Hepatocyte (in vitro differentiated cells): ENCODE measurements at regions not wholly inside any gene's neighbourhood (a gene's known extent, or its start where the extent isn't known, plus 50 kb on each side); places are given as distances from the start of the nearest gene placed in this dataset.
A peak's percentile ranks its signal among the peaks of the same experiment; 100 is the strongest.

ENCODE experiments used
- DNase-seq: peaks from one replicate; pipeline ENCODE4 v3.0.0-alpha.2; 2016; ENCODE audit warnings: low spot score
- H2AFZ ChIP-seq: fragments of 200-600 bp; sonication (generic); 2 replicates; pipeline ENCODE4 v1.6.0; 2016; ENCODE audit warnings: antibody characterized with exemption, mild to moderate bottlenecking
- H3K27ac ChIP-seq: fragments of 200-600 bp; sonication (generic); 2 replicates; pipeline ENCODE4 v1.5.1; 2016; ENCODE audit warnings: mild to moderate bottlenecking
- H3K27me3 ChIP-seq: fragments of 200-600 bp; sonication (generic); 2 replicates; pipeline ENCODE4 v1.6.1; 2016
- H3K36me3 ChIP-seq: fragments of 200-600 bp; sonication (generic); replicated peaks from 2 replicates; pipeline ENCODE4 v1.5.1; 2016; ENCODE audit warnings: low read depth; ENCODE audit not compliant: insufficient read depth
- H3K4me1 ChIP-seq: fragments of 200-600 bp; sonication (generic); 2 replicates; pipeline ENCODE4 v1.5.1; 2016; ENCODE audit warnings: mild to moderate bottlenecking, moderate library complexity; ENCODE audit not compliant: insufficient read depth
- H3K4me2 ChIP-seq: fragments of 200-600 bp; sonication (generic); 2 replicates; pipeline ENCODE4 v1.6.0; 2016
- H3K4me3 ChIP-seq: fragments of 200-600 bp; sonication (generic); 2 replicates; pipeline ENCODE4 v1.5.1; 2016; ENCODE audit warnings: mild to moderate bottlenecking
- H3K79me2 ChIP-seq: fragments of 200-600 bp; sonication (generic); 2 replicates; pipeline ENCODE4 v1.6.0; 2017; ENCODE audit warnings: mild to moderate bottlenecking
- H3K9me2 ChIP-seq: fragments of 200-600 bp; sonication (generic); replicated peaks from 2 replicates; pipeline ENCODE4 v1.6.0; 2017; ENCODE audit warnings: mild to moderate bottlenecking; ENCODE audit not compliant: insufficient read depth
- H3K9me3 ChIP-seq: fragments of 200-600 bp; sonication (generic); 2 replicates; pipeline ENCODE4 v1.5.1; 2016; ENCODE audit warnings: low read depth, mild to moderate bottlenecking
- H4K20me1 ChIP-seq: fragments of 200-600 bp; sonication (generic); 2 replicates; pipeline ENCODE4 v1.6.0; 2016; ENCODE audit warnings: mild to moderate bottlenecking; ENCODE audit not compliant: insufficient read depth, poor library complexity, severe bottlenecking
- EZH2 ChIP-seq: fragments of 200-600 bp; sonication (generic); IDR thresholded peaks from 2 replicates; pipeline ENCODE4 v1.6.1; 2016; ENCODE audit warnings: antibody characterized with exemption, mild to moderate bottlenecking, borderline replicate concordance
- EZH2phosphoT487 ChIP-seq: fragments of 200-600 bp; sonication (generic); IDR thresholded peaks from one replicate; pipeline ENCODE4 v1.6.1; 2018; ENCODE audit warnings: antibody characterized with exemption, mild to moderate bottlenecking, low read depth, moderate library complexity; ENCODE audit not compliant: unreplicated experiment, severe bottlenecking
- WGBS: methylation state at CpG from one replicate; pipeline ENCODE4 v1.1.6; 2016; ENCODE audit warnings: low lambda C conversion rate; ENCODE audit errors: missing lambda C conversion rate; 5-methylcytosine and 5-hydroxymethylcytosine counted together
- TF ChIP-seq, protein P1 (sequence below): fragments of 200-600 bp; sonication (generic); IDR thresholded peaks from 2 replicates; pipeline ENCODE4 v1.5.1; 2016; ENCODE audit warnings: antibody characterized with exemption, mild to moderate bottlenecking; ENCODE audit not compliant: poor library complexity

DNA sequence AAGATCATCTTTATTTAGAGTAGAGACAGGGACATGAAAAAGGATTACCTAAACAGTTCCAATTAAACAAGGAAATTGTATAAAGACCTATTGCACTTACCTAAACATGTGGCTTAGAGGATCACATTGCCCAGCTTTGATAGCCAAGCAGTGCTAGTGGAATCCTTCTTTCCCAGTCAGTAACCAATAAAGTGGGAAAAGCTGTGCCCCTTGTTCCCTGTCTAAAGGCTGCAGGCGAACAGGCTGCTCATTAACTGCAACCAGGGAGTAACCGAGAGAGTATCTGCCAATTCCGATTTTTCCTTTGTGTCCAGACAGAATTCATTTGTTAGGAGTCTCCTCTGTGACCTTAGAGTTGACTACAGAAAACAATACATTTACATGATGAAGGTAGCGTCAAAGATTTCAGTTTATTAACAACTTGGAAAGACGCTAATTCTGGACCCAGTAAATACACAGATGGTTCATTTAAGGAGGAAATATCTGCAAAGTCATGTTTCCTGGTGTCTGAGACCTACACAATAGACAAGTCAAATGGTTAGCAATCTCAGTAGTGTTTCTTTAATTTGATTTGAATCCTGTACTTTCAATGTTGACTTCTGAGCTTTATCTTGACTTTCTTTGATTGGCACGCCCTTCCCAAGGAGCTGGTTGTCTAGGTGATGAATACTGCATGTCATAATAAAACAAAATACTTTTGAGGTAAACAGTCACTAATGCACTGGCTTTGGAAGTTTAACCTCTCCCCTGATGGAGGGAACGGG, 57.3 kb upstream of the MET start:
- no peaks in the 10 kb centered on the region for H3K9me2 ChIP-seq
- no peaks in the 10 kb centered on the region for H3K9me3 ChIP-seq
- 62% methylated on average over 7 of the region's 7 CpGs for WGBS
- no peaks in the 10 kb centered on the region for H4K20me1 ChIP-seq
- H3K27me3 ChIP-seq, result no peaks in the 10 kb centered on the region
- H2AFZ ChIP-seq, result peak overlapping the region; percentile 13
- H3K36me3 ChIP-seq, result no peaks in the 10 kb centered on the region
- DNase-seq, result no peak
- TF ChIP-seq, protein P1, sequence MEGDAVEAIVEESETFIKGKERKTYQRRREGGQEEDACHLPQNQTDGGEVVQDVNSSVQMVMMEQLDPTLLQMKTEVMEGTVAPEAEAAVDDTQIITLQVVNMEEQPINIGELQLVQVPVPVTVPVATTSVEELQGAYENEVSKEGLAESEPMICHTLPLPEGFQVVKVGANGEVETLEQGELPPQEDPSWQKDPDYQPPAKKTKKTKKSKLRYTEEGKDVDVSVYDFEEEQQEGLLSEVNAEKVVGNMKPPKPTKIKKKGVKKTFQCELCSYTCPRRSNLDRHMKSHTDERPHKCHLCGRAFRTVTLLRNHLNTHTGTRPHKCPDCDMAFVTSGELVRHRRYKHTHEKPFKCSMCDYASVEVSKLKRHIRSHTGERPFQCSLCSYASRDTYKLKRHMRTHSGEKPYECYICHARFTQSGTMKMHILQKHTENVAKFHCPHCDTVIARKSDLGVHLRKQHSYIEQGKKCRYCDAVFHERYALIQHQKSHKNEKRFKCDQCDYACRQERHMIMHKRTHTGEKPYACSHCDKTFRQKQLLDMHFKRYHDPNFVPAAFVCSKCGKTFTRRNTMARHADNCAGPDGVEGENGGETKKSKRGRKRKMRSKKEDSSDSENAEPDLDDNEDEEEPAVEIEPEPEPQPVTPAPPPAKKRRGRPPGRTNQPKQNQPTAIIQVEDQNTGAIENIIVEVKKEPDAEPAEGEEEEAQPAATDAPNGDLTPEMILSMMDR, result no peak
- TF ChIP-seq EZH2phosphoT487 (no peak), EZH2 (no peak)
- H3K4me3 ChIP-seq, result no peak overlapping the region
- H3K4me1 ChIP-seq, result peaks cover 12% of the 10 kb centered on the region
- peak overlapping the region; percentile 32 for H3K27ac ChIP-seq
- peak overlapping the region; percentile 34 for H3K4me2 ChIP-seq
- no peaks in the 10 kb centered on the region for H3K79me2 ChIP-seq

DNA sequence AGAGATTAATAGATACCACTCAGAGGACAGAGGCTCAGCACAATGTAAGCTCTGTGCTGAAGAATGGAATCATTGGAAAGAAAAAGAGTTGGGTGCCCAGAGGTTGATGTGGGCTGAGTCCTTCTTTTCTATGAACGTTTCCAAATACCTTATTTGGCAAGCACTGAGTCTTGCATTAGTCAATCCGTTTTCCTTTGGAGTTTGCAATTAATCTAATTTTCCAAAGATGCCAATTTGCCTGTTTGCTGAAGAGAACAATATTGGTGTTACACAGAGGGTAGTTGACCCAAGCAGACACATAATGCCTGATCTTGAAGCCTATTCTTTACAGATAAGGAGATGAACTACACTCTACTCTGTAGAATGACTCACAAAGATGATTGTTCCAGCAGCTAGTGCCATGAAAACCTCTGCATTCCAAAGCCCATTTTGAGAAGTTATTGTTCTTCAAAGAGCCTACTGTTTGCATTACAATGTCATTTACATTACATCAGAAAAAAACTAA, 55.4 kb upstream of the MET start:
- DNase-seq, result no peak
- no peak overlapping the region for H3K4me2 ChIP-seq
- no peaks in the 10 kb centered on the region for H3K79me2 ChIP-seq
- H3K27ac ChIP-seq, result no peak overlapping the region
- H2AFZ ChIP-seq, result no peak overlapping the region
- no peaks in the 10 kb centered on the region for H4K20me1 ChIP-seq
- H3K4me1 ChIP-seq, result peaks cover 12% of the 10 kb centered on the region
- TF ChIP-seq EZH2, result no peak
- TF ChIP-seq, protein P1, result no peak
- no peaks in the 10 kb centered on the region for H3K36me3 ChIP-seq
- no peaks in the 10 kb centered on the region for H3K9me2 ChIP-seq
- H3K4me3 ChIP-seq, result no peak overlapping the region
- 24% methylated on average over 2 of the region's 2 CpGs for WGBS
- no peaks in the 10 kb centered on the region for H3K27me3 ChIP-seq
- no peaks in the 10 kb centered on the region for H3K9me3 ChIP-seq

DNA sequence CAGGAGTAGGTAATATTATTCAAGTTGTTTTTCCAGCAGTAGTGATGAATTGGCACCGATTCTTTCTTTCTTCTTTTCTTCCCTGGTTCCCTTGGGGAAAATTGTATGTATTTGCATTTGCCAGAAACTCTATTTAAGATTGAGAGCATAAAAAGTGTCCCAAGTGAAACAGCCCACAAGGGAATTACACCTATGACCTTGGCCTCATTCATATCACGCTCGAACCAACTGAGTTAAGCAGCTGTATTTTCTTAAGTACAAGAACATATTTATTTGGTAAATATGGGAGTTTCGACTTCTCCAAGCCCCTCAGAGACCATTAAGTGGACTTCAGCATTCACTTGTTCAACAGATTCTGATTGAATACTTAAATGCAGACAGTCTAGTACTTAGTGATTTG, 54.1 kb upstream of the MET start:
- TF ChIP-seq, protein P1, result no peak
- TF ChIP-seq EZH2 (no peak), EZH2phosphoT487 (no peak)
- Histone ChIP-seq H3K4me1 (peaks cover 12% of the 10 kb centered on the region), H3K27ac (no peak overlapping the region)

More for the DNA sequence above, 54.1 kb upstream of the MET start:
- no peaks in the 10 kb centered on the region for H3K36me3 ChIP-seq
- no peaks in the 10 kb centered on the region for H3K9me3 ChIP-seq
- no peak overlapping the region for H3K4me3 ChIP-seq
- no peak overlapping the region for H3K4me2 ChIP-seq
- H3K79me2 ChIP-seq, result no peaks in the 10 kb centered on the region
- DNase-seq, result no peak
- 76% methylated on average over 4 of the region's 4 CpGs for WGBS
- no peak overlapping the region for H2AFZ ChIP-seq
- no peaks in the 10 kb centered on the region for H3K9me2 ChIP-seq
- H3K27me3 ChIP-seq, result no peaks in the 10 kb centered on the region
- no peaks in the 10 kb centered on the region for H4K20me1 ChIP-seq
